Gastrocnemius medialis (tissue), 4 donors: ENCODE measurements at regions not wholly inside any gene's neighbourhood (a gene's known extent, or its start where the extent isn't known, plus 50 kb on each side); places are given as distances from the start of the nearest gene placed in this dataset.

Experiments
- CTCF ChIP-seq, 5 experiments: fragments of 450-650 bp in 3 of 5; fragments of 200-600 bp in 2 of 5; sonication (generic) in 2 of 5; IDR thresholded peaks in 4 of 5; conservative IDR thresholded peaks in 1 of 5; 1 replicate in 4 of 5; 2 replicates in 1 of 5; pipeline ENCODE4 v1.5.1; 2016 to 2019; ENCODE audit warnings: antibody characterized with exemption in 5 of 5, mild to moderate bottlenecking in 3 of 5, moderate library complexity in 3 of 5
- POLR2A ChIP-seq, 2 donors: fragments of 450-650 bp; IDR thresholded peaks; one replicate each; pipeline ENCODE4 v1.6.1; 2017; ENCODE audit warnings: antibody characterized with exemption in 2 of 2, mild to moderate bottlenecking in 2 of 2, moderate library complexity in 2 of 2

- no peak for TF ChIP-seq POLR2A (IDR thresholded peaks at IDR 0.05)
- no peak for TF ChIP-seq CTCF (IDR thresholded peaks at IDR 0.05 in 4 of 5, conservative IDR thresholded peaks at IDR 0.05 in 1 of 5)
Measured at GRCh38 chr4:27366104-27366823, 505.6 kb downstream of the STIM2 start.
